GM21447 (cell line): ENCODE measurements at regions not wholly inside any gene's neighbourhood (a gene's known extent, or its start where the extent isn't known, plus 50 kb on each side); places are given as distances from the start of the nearest gene placed in this dataset.
"Not testable (repeated sequence)": the region's sequence is repeated elsewhere in the genome, so short reads cannot be mapped to it uniquely, and the experiment has no call there.

Source experiments
- ATAC-seq: cut with Tn5 transposase; IDR thresholded peaks from one replicate; pipeline ENCODE4 v1.9.1; 2021; ENCODE audit not compliant: unreplicated experiment

GRCh38 chr16:50497592-50497991, 50.6 kb upstream of the NKD1 start:
- ATAC-seq = no peak

GRCh38 chr16:50496990-50497389, 51.2 kb upstream of the NKD1 start:
- no peak for ATAC-seq

GRCh38 chr16:50495673-50496072, 52.5 kb upstream of the NKD1 start:
- no peak for ATAC-seq

GRCh38 chr16:50494501-50495491, 53.4 kb upstream of the NKD1 start:
- ATAC-seq = no peak

GRCh38 chr16:50491516-50491915, 56.7 kb upstream of the NKD1 start:
- no peak for ATAC-seq

GRCh38 chr16:50490828-50491227, 57.4 kb upstream of the NKD1 start:
- no peak for ATAC-seq

GRCh38 chr16:50489182-50489581, 59.0 kb upstream of the NKD1 start:
- no peak for ATAC-seq

- no peak for ATAC-seq
Observed at GRCh38 chr16:50487528-50487927, 60.7 kb upstream of the NKD1 start.

GRCh38 chr16:50486162-50486561, 62.0 kb upstream of the NKD1 start:
- not testable (repeated sequence) for ATAC-seq

GRCh38 chr16:50485232-50485631, 63.0 kb upstream of the NKD1 start:
- no peak for ATAC-seq

- ATAC-seq = no peak
Observed at GRCh38 chr16:50482271-50482670, 65.9 kb upstream of the NKD1 start.

GRCh38 chr16:50480206-50480605, 68.0 kb upstream of the NKD1 start:
- ATAC-seq = no peak

GRCh38 chr16:50479771-50480170, 68.4 kb upstream of the NKD1 start:
- no peak for ATAC-seq

- ATAC-seq = no peak
Observed at GRCh38 chr16:50478773-50479149, 69.4 kb upstream of the NKD1 start.

- ATAC-seq = no peak
Observed at GRCh38 chr16:50478075-50478772, 70.0 kb upstream of the NKD1 start.

GRCh38 chr16:50476486-50477255, 71.5 kb upstream of the NKD1 start:
- ATAC-seq = no peak

- ATAC-seq = no peak
Observed at GRCh38 chr16:50475170-50475569, 73.0 kb upstream of the NKD1 start.

- no peak for ATAC-seq
Observed at GRCh38 chr16:50474138-50474537, 74.1 kb upstream of the NKD1 start.

GRCh38 chr16:50473356-50473945, 74.7 kb upstream of the NKD1 start:
- ATAC-seq = peak; percentile 73

GRCh38 chr16:50472472-50472871, 75.7 kb upstream of the NKD1 start:
- ATAC-seq = no peak

- ATAC-seq = no peak
Observed at GRCh38 chr16:50470687-50471086, 77.5 kb upstream of the NKD1 start.
